ENCODE measurements at regions not wholly inside any gene's neighbourhood (a gene's known extent, or its start where the extent isn't known, plus 50 kb on each side); places are given as distances from the start of the nearest gene placed in this dataset.
"Not testable (repeated sequence)": the region's sequence is repeated elsewhere in the genome, so short reads cannot be mapped to it uniquely, and the experiment has no call there.

DNA sequence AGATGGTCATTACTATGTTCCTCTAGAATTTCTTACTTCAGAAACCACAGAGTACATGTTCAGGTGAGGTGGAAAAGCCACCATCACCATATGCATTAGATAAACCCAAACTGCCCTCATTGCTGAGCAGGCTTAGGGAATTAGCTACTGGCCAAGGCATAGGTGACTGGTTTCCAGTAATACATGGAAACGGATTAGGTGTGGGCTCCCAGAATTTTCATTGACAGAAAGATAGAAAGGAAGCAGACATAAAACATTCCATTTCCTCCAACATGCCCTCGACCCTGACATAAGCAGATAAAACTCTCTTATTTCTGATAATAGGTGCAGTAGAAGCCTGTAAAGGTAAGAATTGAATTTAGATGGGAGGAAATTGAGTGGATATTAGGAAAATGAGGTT, 1466.1 kb downstream of the SUCLG1 start:
- ATAC-seq (no peak), DNase-seq (no peak)
- no peaks in the 10 kb centered on the region for H3K36me3 Mint-ChIP-seq (ENCODE audit: low read depth)
- H3K27ac Mint-ChIP-seq, result no peak overlapping the region
- H3K4me1 Mint-ChIP-seq (ENCODE audit: low read depth), result no peaks in the 10 kb centered on the region
- H3K4me3 Mint-ChIP-seq, result no peak overlapping the region
- no peaks in the 10 kb centered on the region for H3K27me3 Mint-ChIP-seq (ENCODE audit: low read depth)
- peaks cover 14% of the 10 kb centered on the region for H3K9me3 Mint-ChIP-seq (ENCODE audit: insufficient read depth)
- ChIA-PET CTCF (no interaction called here), POLR2A (no interaction called here)

DNA sequence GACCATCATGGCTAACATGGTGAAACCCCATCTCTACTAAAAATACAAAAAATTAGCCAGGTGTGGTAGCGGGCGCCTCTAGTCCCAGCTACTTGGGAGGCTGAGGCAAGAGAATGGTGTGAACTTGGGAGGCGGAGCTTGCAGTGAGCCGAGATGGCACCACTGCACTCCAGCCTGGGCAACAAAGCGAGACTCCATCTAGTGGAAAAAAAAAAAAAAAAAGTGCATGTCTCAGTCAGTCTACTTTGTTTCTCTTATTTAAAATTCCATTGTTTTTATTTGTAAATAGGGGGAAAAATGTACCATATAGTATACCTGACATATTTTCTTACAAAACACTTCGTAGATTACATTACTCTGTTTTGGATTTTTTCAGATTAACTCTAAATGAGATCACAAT, 1471.4 kb downstream of the SUCLG1 start:
- H3K4me1 Mint-ChIP-seq (ENCODE audit: low read depth); POLR2A ChIA-PET; H3K4me3 Mint-ChIP-seq; H3K27me3 Mint-ChIP-seq (ENCODE audit: low read depth); H3K27ac Mint-ChIP-seq; ATAC-seq; DNase-seq; H3K36me3 Mint-ChIP-seq (ENCODE audit: low read depth); CTCF ChIA-PET: not testable (repeated sequence)
- peaks cover 19% of the 10 kb centered on the region for H3K9me3 Mint-ChIP-seq (ENCODE audit: insufficient read depth)

DNA sequence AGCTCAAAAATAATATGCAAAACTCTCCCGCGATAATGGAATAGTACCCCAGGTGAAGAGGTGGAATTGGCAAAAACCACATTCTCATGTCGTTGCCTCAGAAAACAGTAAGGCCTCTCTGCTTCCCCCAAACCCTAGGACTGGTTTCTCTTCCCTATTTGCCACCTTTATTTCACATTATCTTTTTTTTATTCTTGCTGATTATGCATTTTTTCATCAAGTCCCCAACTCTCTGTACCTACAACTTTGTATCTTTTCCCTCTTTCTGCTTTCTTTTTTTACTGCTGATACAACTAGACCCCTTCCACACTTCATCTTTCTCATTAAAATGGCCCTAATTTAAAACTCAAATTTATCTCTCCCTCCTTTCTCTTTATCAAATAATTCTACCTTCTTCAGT, 1472.2 kb downstream of the SUCLG1 start:
- H3K27ac Mint-ChIP-seq, result no peak overlapping the region
- H3K27me3 Mint-ChIP-seq (ENCODE audit: low read depth), result no peaks in the 10 kb centered on the region
- H3K4me3 Mint-ChIP-seq, result no peak overlapping the region
- peaks cover 14% of the 10 kb centered on the region for H3K9me3 Mint-ChIP-seq (ENCODE audit: insufficient read depth)
- CTCF ChIA-PET, result no interaction called here
- H3K4me1 Mint-ChIP-seq (ENCODE audit: low read depth), result no peaks in the 10 kb centered on the region
- no peaks in the 10 kb centered on the region for H3K36me3 Mint-ChIP-seq (ENCODE audit: low read depth)
- POLR2A ChIA-PET, result no interaction called here
- no peak for DNase-seq
- ATAC-seq, result no peak

DNA sequence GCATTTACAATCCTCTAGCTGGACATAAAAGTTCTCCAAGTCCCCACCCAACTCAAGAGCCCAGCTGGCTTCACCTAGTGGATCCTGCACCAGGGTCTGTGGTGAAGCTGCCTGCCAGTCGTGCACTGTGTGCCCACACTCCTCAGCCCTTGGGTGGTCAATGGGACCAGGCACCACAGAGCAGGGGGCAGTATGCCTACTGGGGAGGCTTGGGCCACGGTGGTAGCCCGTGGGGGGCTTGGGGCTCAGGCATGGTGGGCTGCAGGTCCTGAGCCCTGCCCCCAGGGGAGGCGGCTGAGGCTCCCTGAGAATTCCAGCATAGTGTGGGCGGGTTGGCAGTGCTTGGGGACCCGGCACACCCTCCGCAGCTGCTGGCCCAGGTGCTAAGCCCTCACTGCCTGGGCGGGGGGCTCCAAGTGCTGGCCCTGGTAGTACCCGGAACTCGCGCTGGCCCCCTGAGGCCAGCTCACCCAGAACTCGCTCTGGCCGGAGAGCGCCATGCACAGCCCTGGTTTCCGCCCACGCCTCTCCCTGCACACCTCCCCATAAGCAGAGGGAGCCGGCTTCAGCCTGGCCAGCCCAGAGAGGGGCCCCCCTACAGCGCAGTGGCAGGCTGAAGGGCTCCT, 1473.4 kb downstream of the SUCLG1 start:
- Mint-ChIP-seq H3K9me3 (ENCODE audit: insufficient read depth) (peaks cover 14% of the 10 kb centered on the region), H3K27ac (no peak overlapping the region), H3K4me3 (no peak overlapping the region), H3K27me3 (ENCODE audit: low read depth) (no peaks in the 10 kb centered on the region), H3K4me1 (ENCODE audit: low read depth) (no peaks in the 10 kb centered on the region), H3K36me3 (ENCODE audit: low read depth) (no peaks in the 10 kb centered on the region)
- ChIA-PET POLR2A (no interaction called here), CTCF (no interaction called here)
- DNase-seq (no peak), ATAC-seq (no peak)

DNA sequence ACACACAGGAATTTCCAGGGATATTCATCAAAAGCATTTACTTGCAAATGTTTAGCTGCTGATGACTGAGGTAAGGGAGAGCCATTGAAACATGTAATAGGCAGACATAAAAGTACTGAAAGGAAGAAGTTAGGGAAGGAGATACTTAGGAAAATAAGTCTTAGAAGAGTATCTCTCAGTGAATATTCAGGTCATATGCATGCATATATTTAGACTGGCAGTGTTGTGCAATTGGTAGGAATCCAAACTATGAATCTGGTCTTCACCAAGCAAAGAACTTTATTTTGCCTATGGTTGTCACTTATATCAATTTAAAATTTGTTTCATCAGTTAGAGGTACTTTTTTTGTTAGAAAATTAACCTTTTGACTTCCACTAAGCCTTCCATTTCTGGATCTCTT, 1490.7 kb downstream of the SUCLG1 start:
- H3K9me3 Mint-ChIP-seq (ENCODE audit: insufficient read depth), result peaks cover 12% of the 10 kb centered on the region

DNA sequence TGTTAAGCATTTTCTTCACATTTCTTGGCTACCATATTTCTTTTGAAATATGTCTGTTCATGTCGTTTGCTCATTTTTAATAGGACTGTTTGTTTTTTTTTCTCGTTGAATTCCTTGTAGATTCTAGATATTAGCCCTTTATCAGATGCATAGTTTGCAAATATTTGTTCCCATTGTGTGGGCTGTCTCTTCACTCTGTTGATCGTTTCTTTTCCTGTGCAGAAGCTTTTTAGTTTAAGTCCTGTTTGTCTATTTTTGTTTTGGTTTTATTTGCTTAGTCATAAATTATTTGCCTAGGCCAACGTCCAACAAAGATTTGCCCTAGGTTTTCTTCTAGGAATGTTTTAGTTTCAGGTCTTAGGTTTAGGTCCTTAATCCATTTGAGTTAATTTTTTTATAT, 1494.7 kb downstream of the SUCLG1 start:
- DNase-seq (no peak), ATAC-seq (no peak)
- no peak overlapping the region for H3K4me3 Mint-ChIP-seq
- CTCF ChIA-PET, result no interaction called here
- H3K36me3 Mint-ChIP-seq (ENCODE audit: low read depth), result no peaks in the 10 kb centered on the region
- POLR2A ChIA-PET, result no interaction called here
- no peaks in the 10 kb centered on the region for H3K27me3 Mint-ChIP-seq (ENCODE audit: low read depth)
- peaks cover 4% of the 10 kb centered on the region for H3K9me3 Mint-ChIP-seq (ENCODE audit: insufficient read depth)
- H3K27ac Mint-ChIP-seq, result no peak overlapping the region
- no peaks in the 10 kb centered on the region for H3K4me1 Mint-ChIP-seq (ENCODE audit: low read depth)

More for the DNA sequence above, 1490.7 kb downstream of the SUCLG1 start:
- no peaks in the 10 kb centered on the region for H3K4me1 Mint-ChIP-seq (ENCODE audit: low read depth)
- ATAC-seq (no peak), DNase-seq (no peak)
- ChIA-PET CTCF (no interaction called here), POLR2A (no interaction called here)
- no peak overlapping the region for H3K4me3 Mint-ChIP-seq
- no peak overlapping the region for H3K27ac Mint-ChIP-seq
- no peaks in the 10 kb centered on the region for H3K27me3 Mint-ChIP-seq (ENCODE audit: low read depth)
- no peaks in the 10 kb centered on the region for H3K36me3 Mint-ChIP-seq (ENCODE audit: low read depth)

DNA sequence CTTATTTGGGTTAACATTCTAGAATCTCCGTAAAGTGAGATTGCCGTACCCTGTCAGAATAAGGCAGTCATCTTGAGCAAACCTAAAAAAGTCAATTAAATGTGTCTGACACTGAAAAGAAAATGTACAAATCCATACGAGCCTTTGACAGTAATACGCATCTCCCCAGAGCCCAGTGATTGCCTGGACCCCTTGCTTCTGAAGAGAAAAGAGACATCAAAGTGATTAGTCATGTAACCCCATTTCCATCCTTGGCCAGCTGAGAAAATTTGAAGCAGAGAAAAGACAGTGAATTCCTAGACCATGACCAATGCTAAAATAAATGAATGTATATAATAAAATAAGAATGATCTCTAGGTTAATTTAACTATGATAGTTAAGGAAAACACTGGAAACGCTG, 1499.4 kb downstream of the SUCLG1 start:
- no peak for DNase-seq
- Mint-ChIP-seq H3K27ac (no peak overlapping the region), H3K9me3 (ENCODE audit: insufficient read depth) (no peaks in the 10 kb centered on the region), H3K36me3 (ENCODE audit: low read depth) (no peaks in the 10 kb centered on the region), H3K4me1 (ENCODE audit: low read depth) (no peaks in the 10 kb centered on the region), H3K4me3 (no peak overlapping the region), H3K27me3 (ENCODE audit: low read depth) (no peaks in the 10 kb centered on the region)
- ChIA-PET CTCF (no interaction called here), POLR2A (no interaction called here)
- ATAC-seq, result no peak

DNA sequence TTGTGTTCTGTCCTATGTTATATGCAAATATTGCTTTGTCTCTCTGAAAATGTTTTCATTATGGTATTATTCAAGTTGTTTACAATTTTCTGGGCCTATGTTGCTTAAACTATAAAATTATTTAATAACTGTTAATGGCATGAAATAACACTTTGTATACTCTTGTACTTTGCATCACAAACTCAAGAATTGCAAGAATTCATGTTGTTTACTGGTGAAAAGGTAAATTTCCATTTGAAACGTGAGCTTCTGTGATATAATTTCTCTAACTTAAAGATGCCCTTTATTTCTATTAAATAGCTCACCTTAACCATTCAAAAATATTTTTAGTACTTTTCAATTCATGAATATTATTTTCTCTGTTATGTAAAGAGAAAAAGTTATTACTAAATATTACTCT, 1504.2 kb downstream of the SUCLG1 start:
- no peaks in the 10 kb centered on the region for H3K36me3 Mint-ChIP-seq (ENCODE audit: low read depth)

DNA sequence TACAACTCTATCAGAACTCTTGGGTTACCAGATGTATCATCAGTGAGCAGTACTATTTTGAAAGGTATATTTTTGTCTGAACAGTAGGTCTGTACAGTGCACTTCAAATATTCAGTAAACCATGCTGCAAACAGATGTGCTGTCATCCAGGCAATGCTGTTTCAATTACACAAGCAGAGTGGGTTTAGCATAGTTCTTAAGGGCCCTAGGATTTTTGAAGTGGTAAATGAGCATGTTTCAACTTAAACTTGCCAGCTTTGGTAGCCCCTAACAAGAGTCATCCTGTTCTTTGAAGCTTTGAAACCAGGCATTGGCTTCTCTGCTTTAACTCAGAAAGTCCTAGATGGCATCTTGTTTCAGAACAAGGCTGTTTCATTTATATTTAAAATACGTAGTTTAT, 1519.9 kb downstream of the SUCLG1 start:
- H3K27ac Mint-ChIP-seq, result no peak overlapping the region
- DNase-seq, result no peak
- H3K36me3 Mint-ChIP-seq (ENCODE audit: low read depth), result no peaks in the 10 kb centered on the region
- CTCF ChIA-PET, result no interaction called here
- POLR2A ChIA-PET, result no interaction called here
- H3K9me3 Mint-ChIP-seq (ENCODE audit: insufficient read depth), result peaks cover 15% of the 10 kb centered on the region
- no peaks in the 10 kb centered on the region for H3K4me1 Mint-ChIP-seq (ENCODE audit: low read depth)
- ATAC-seq, result no peak
- no peak overlapping the region for H3K4me3 Mint-ChIP-seq
- no peaks in the 10 kb centered on the region for H3K27me3 Mint-ChIP-seq (ENCODE audit: low read depth)

More for the DNA sequence above, 1504.2 kb downstream of the SUCLG1 start:
- Mint-ChIP-seq H3K4me1 (ENCODE audit: low read depth) (no peaks in the 10 kb centered on the region), H3K4me3 (no peak overlapping the region), H3K27ac (no peak overlapping the region), H3K9me3 (ENCODE audit: insufficient read depth) (no peaks in the 10 kb centered on the region), H3K27me3 (ENCODE audit: low read depth) (no peaks in the 10 kb centered on the region)
- ChIA-PET POLR2A (no interaction called here), CTCF (no interaction called here)
- DNase-seq (no peak), ATAC-seq (no peak)

DNA sequence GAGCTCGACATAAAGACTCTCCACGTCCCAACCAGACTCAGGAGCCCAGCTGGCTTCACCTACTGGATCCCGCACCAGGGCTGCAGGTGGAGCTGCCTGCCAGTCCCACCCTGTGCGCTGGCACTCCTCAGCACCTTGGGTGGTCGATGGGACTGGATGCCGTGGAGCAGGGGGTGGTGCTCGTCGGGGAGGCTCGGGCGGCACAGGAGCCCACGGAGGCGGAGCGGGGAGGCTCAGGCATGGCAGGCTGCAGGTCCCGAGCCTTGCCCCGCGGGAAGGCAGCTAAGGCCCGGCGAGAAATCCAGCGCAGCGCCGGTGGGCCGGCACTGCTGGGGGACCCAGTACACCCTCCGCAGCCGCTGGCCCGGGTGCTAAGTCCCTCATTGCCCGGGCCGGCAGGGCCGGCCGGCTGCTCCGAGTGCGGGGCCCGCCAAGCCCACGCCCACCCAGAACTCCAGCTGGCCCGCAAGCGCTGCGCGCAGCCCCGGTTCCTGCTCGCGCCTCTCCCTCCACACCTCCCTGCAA, 1520.7 kb downstream of the SUCLG1 start:
- H3K4me1 Mint-ChIP-seq (ENCODE audit: low read depth); H3K36me3 Mint-ChIP-seq (ENCODE audit: low read depth); H3K27me3 Mint-ChIP-seq (ENCODE audit: low read depth); DNase-seq; CTCF ChIA-PET; H3K4me3 Mint-ChIP-seq; POLR2A ChIA-PET; ATAC-seq; H3K27ac Mint-ChIP-seq: not testable (repeated sequence)
- H3K9me3 Mint-ChIP-seq (ENCODE audit: insufficient read depth), result peaks cover 15% of the 10 kb centered on the region

DNA sequence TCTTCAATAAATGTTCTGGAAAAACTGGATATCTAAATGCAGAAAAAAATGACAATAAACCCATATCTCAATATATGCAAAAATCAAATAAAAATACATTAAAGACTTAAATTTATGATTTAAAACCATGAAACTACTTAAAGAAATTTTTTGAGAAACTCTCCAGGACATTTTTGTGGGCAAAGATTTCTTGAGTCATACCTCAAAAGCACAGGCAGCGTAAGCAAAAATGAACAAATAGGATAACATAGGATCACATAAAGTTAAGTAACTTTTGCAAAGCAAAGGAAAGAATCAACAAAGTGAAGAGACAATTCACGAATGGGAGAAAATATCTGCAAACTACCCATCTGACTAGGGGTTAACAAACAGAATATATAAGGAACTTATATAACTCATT, 1545.5 kb downstream of the SUCLG1 start:
- no peak for ATAC-seq
- CTCF ChIA-PET, result no interaction called here
- Mint-ChIP-seq H3K4me3 (no peak overlapping the region), H3K27me3 (ENCODE audit: low read depth) (no peaks in the 10 kb centered on the region), H3K27ac (no peak overlapping the region), H3K9me3 (ENCODE audit: insufficient read depth) (peaks cover 6% of the 10 kb centered on the region), H3K36me3 (ENCODE audit: low read depth) (no peaks in the 10 kb centered on the region), H3K4me1 (ENCODE audit: low read depth) (no peaks in the 10 kb centered on the region)
- no peak for DNase-seq
- POLR2A ChIA-PET, result no interaction called here

DNA sequence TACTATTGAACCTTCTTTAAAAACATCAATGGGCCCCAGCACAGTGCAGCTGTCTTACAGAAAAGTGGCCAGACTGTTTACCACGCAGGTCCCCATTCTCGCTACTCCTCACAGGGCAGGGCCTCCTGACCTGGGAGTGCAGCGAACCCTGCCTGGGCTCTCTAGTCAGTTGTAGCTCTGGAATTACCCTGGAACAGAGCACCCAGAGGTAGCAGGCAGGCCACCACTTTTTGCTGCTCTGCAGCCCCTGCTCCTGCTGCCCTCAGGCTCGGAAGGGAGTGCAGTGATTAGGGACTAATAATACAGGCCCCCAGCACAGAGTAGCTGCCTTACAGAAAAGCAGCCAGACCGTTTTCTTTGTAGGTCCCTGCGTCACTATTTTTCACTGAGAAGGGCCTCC, 1563.0 kb downstream of the SUCLG1 start:
- H3K9me3 Mint-ChIP-seq (ENCODE audit: insufficient read depth), result peaks cover 4% of the 10 kb centered on the region
- no peak overlapping the region for H3K4me3 Mint-ChIP-seq
- ChIA-PET POLR2A (no interaction called here), CTCF (no interaction called here)
- no peaks in the 10 kb centered on the region for H3K4me1 Mint-ChIP-seq (ENCODE audit: low read depth)
- ATAC-seq (no peak), DNase-seq (no peak)
- no peaks in the 10 kb centered on the region for H3K27me3 Mint-ChIP-seq (ENCODE audit: low read depth)
- no peak overlapping the region for H3K27ac Mint-ChIP-seq
- no peaks in the 10 kb centered on the region for H3K36me3 Mint-ChIP-seq (ENCODE audit: low read depth)

DNA sequence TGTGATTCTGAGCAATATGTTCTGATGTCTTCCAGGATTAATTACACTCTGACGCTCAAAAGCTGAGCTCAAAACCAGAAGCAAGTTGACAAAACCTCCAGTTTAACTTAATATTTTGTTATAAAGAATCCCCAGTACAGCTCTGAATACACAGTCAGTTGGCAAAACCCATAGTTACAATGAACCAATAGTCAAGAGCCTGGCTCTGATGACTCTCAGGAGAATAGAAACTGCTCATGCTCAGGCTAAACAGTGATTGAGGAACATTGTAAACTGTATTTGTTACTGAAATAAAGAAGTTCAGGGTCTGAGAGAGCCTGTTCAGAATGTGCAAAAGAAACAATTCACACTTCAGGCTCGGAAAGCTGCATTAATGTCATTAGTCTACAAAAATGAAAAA, 1565.9 kb downstream of the SUCLG1 start:
- Mint-ChIP-seq H3K27ac (no peak overlapping the region), H3K27me3 (ENCODE audit: low read depth) (no peaks in the 10 kb centered on the region), H3K4me3 (no peak overlapping the region), H3K4me1 (ENCODE audit: low read depth) (no peaks in the 10 kb centered on the region), H3K9me3 (ENCODE audit: insufficient read depth) (peaks cover 7% of the 10 kb centered on the region), H3K36me3 (ENCODE audit: low read depth) (no peaks in the 10 kb centered on the region)
- POLR2A ChIA-PET, result no interaction called here
- ATAC-seq (no peak), DNase-seq (no peak)
- CTCF ChIA-PET, result no interaction called here

Measured in activated CD8-positive, alpha-beta T cell treated with anti-CD3 and anti-CD28 coated beads, Interleukin-2, amount 10 ng/mL, durations not matched to agents 7 days and 5 days (primary cell).